Thymus (tissue), 11 donors: ENCODE measurements at regions not wholly inside any gene's neighbourhood (a gene's known extent, or its start where the extent isn't known, plus 50 kb on each side); places are given as distances from the start of the nearest gene placed in this dataset.

Experiments used
- DNase-seq, 9 donors: peaks; one replicate each; pipeline ENCODE4 v3.0.0-alpha.2; 2013; ENCODE audit warnings: low spot score in 9 of 9, low read depth in 6 of 9, missing footprints in 1 of 9
- H3K27ac ChIP-seq, 2 donors: one replicate each; pipeline ENCODE4 v1.5.1; 2013; ENCODE audit warnings: control low read depth in 1 of 2, low read depth in 1 of 2, low read length in 1 of 2, mild to moderate bottlenecking in 1 of 2, moderate library complexity in 1 of 2
- H3K27me3 ChIP-seq, 2 donors: one replicate each; pipeline ENCODE4 v1.5.1; 2013; ENCODE audit warnings: low read length in 1 of 2; ENCODE audit not compliant: control insufficient read depth in 2 of 2, insufficient read depth in 1 of 2
- H3K36me3 ChIP-seq, 2 donors: one replicate each; pipeline ENCODE4 v1.5.1; 2013; ENCODE audit warnings: low read length in 1 of 2, mild to moderate bottlenecking in 1 of 2, moderate library complexity in 1 of 2; ENCODE audit not compliant: control insufficient read depth in 2 of 2, insufficient read depth in 2 of 2
- H3K4me1 ChIP-seq, 2 donors: one replicate each; pipeline ENCODE4 v1.5.1; 2013; ENCODE audit warnings: low read length in 2 of 2; ENCODE audit not compliant: control insufficient read depth in 2 of 2, insufficient read depth in 2 of 2
- H3K4me3 ChIP-seq, 2 donors: one replicate each; pipeline ENCODE4 v1.5.1; 2013; ENCODE audit warnings: low read length in 2 of 2, control low read depth in 1 of 2, mild to moderate bottlenecking in 1 of 2
- H3K9me3 ChIP-seq, 2 donors: one replicate each; pipeline ENCODE4 v1.5.1; 2013; ENCODE audit warnings: low read length in 1 of 2, mild to moderate bottlenecking in 1 of 2; ENCODE audit not compliant: control insufficient read depth in 2 of 2, insufficient read depth in 1 of 2
- WGBS: extraction: QIAGEN DNeasy Blood & Tissue Kit; methylation state at CpG from one replicate; pipeline ENCODE4 v1.1.7; 2013; 5-methylcytosine and 5-hydroxymethylcytosine counted together
- donor health status: healthy.

- Histone ChIP-seq H3K36me3 (no peaks in the 10 kb centered on the region), H3K4me3 (no peak overlapping the region), H3K27ac (no peak overlapping the region), H3K9me3 (peaks cover 0 to 6% of the 10 kb centered on the region in 2 donors), H3K4me1 (no peaks in the 10 kb centered on the region), H3K27me3 (no peaks in the 10 kb centered on the region)
- WGBS: 93% methylated on average over 3 of the region's 3 CpGs
- no peak for DNase-seq
Measured at GRCh38 chr4:19780871-19781270, 470.8 kb upstream of the SLIT2 start.

DNA sequence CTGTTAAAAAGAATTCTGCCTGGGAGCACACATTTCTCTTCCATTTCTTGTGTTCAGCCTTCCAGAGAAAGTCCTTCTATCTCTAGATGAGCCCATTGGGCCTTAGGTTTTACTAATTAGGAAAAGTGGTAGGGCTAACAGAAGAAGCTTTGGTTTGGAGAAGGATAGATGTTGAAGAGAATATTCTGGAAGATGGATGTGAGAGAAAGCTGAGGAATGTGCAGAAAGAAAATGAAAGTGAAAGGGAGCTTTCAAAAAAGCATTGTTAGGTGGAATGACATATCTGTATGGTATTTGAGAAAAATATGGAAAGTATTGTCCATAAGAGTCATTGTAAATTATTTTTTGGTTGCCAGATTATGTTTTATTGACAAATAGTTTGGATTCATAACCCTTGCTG lies 474.8 kb upstream of the SLIT2 start:
- H3K36me3 ChIP-seq: no peaks in the 10 kb centered on the region
- no peak for DNase-seq
- H3K27ac ChIP-seq: no peak overlapping the region
- no peaks in the 10 kb centered on the region for H3K27me3 ChIP-seq
- H3K9me3 ChIP-seq: no peaks in the 10 kb centered on the region
- no peak overlapping the region for H3K4me3 ChIP-seq
- no peaks in the 10 kb centered on the region for H3K4me1 ChIP-seq

- Histone ChIP-seq H3K27ac (no peak overlapping the region), H3K9me3 (no peaks in the 10 kb centered on the region), H3K4me1 (no peaks in the 10 kb centered on the region), H3K36me3 (no peaks in the 10 kb centered on the region), H3K27me3 (no peaks in the 10 kb centered on the region), H3K4me3 (no peak overlapping the region)
- no peak for DNase-seq
- 93% methylated on average over 10 of the region's 10 CpGs for WGBS
Measured at GRCh38 chr4:19776021-19776459, 475.7 kb upstream of the SLIT2 start.

DNA sequence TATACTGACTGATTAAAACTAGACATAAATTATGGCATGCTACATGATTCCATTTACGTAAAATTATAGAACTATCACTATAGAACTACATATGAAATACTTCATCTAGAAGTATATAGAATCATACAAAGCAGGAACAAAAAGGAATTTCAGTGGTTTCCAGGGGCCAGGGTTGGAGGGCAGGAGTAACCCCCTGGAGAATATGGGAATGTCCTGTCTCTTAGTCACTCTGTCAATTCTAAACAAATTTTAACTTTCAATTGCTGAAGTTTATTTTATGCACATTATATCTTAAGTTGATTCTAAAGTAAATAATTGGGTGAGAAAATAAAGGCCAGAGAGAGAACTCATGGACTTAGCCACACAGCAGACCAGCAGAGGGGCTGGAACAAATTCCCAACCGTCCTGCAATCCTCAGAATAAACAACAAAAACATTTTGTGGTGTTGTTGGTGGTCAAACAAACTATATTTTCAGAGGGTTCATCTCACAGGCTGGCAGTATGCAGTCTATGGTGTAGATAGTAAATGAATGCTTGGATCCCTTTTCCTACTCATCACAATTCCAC lies 476.9 kb upstream of the SLIT2 start:
- no peak for DNase-seq
- Histone ChIP-seq H3K4me1 (no peaks in the 10 kb centered on the region), H3K9me3 (no peaks in the 10 kb centered on the region), H3K36me3 (no peaks in the 10 kb centered on the region), H3K27me3 (no peaks in the 10 kb centered on the region), H3K4me3 (no peak overlapping the region), H3K27ac (no peak overlapping the region)
- WGBS: 88% methylated on average over 2 of the region's 2 CpGs

DNA sequence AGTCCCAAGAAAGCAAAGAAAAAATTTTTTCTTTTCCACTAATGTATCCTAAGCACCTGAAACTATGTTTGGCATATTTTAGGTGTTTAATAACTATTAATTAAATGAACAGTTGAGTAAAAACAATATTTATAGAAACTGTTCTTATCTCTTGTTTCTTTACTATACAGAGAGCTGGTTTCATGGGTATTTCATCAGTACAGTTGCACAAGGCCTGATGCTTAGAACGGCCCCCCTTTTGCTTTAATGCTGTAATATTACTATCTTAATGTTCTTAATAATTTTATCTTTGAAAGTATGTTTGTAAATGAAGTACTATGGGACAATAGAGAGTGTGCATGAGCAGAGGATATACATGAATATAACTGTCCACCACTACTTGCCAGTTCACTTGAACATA lies 479.1 kb upstream of the SLIT2 start:
- H3K4me1 ChIP-seq: no peaks in the 10 kb centered on the region
- 83% methylated on average over 1 of the region's 1 CpG for WGBS

GRCh38 chr4:19756661-19757060 lies 495.0 kb upstream of the SLIT2 start:
- Histone ChIP-seq H3K27ac (no peak overlapping the region), H3K27me3 (no peaks in the 10 kb centered on the region), H3K4me3 (no peak overlapping the region), H3K36me3 (no peaks in the 10 kb centered on the region), H3K4me1 (no peaks in the 10 kb centered on the region), H3K9me3 (no peaks in the 10 kb centered on the region)
- no peak for DNase-seq
- whole genome bisulfite sequencing: 86% methylated on average over 2 of the region's 2 CpGs

More for the DNA sequence above, 479.1 kb upstream of the SLIT2 start:
- DNase-seq: no peak
- H3K36me3 ChIP-seq: no peaks in the 10 kb centered on the region
- H3K27me3 ChIP-seq: no peaks in the 10 kb centered on the region
- H3K27ac ChIP-seq: no peak overlapping the region
- no peak overlapping the region for H3K4me3 ChIP-seq
- H3K9me3 ChIP-seq: no peaks in the 10 kb centered on the region

GRCh38 chr4:19752599-19752998 lies 499.1 kb upstream of the SLIT2 start:
- H3K27ac ChIP-seq: no peak overlapping the region
- no peaks in the 10 kb centered on the region for H3K4me1 ChIP-seq
- H3K36me3 ChIP-seq: no peaks in the 10 kb centered on the region
- WGBS: 89% methylated on average over 1 of the region's 1 CpG
- no peak for DNase-seq
- H3K27me3 ChIP-seq: no peaks in the 10 kb centered on the region
- H3K9me3 ChIP-seq: no peaks in the 10 kb centered on the region
- H3K4me3 ChIP-seq: no peak overlapping the region

DNA sequence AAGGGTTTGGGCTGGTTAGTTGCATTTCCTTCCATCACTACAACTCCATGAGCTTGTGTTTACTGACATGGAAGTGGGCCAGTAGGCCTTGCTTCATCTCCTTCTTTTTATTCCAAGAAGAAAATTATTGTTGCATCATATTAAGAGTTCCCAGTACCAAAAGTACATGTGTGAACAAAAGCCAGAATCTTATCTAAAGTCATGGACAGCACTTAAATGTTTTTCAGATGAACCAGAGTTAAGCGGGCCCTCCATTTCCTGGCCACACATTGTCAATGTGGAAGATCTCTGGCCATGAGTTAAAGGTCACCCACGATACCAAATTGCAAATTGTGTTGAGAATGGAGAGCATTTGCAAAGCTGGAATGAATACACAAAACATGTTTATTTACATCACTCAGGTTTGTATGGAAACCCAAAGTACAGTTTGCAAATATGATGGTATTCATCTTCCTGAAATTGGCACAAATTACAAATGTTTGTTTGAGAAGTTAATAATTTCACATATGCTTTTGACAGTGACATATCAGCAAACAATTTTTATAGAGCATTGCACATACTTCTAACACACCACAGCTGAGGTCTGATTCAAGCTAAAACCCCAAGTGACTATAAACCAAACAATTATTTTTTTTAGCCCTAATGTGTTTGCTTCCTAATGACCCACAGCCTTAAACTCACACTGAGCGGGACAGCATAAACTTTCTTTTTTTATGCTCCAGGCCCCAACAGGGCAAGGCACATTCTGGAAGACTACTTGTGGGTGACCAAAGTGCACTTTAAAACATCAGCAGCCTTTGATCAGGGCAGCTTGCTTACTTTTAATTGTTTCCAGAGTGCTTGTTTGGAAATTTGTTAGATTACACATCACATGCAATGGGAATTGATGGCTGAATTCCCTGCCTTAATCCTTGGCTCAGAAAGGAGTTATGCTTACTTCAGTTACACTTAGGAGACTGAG lies 502.9 kb upstream of the SLIT2 start:
- H3K27ac ChIP-seq: no peak overlapping the region
- 94% methylated on average over 3 of the region's 3 CpGs for WGBS
- H3K4me1 ChIP-seq: no peaks in the 10 kb centered on the region
- no peaks in the 10 kb centered on the region for H3K36me3 ChIP-seq
- no peak overlapping the region for H3K4me3 ChIP-seq
- DNase-seq: no peak
- H3K27me3 ChIP-seq: no peaks in the 10 kb centered on the region
- no peaks in the 10 kb centered on the region for H3K9me3 ChIP-seq

DNA sequence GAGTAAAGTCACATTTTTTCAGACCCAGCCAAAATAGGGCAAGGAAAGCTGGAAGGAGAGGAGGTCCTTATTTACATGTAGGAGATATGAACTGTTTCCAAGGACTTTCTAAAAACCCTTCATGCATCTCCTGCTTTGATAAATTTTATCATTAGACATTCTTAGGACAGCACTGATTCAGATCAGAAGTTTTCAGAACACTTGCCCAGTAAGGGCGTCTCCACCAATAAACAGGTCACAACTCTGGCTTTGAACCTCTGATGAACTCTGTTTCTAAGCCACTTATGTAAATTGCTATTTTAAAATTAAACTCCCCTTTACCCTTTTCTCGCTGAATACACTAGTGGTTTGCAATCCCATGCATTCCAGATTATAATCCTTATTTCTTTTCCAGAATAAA lies 505.3 kb upstream of the SLIT2 start:
- DNase-seq: no peak

More for the DNA sequence above, 505.3 kb upstream of the SLIT2 start:
- no peaks in the 10 kb centered on the region for H3K9me3 ChIP-seq
- no peaks in the 10 kb centered on the region for H3K4me1 ChIP-seq
- no peak overlapping the region for H3K4me3 ChIP-seq
- no peaks in the 10 kb centered on the region for H3K27me3 ChIP-seq
- H3K27ac ChIP-seq: no peak overlapping the region
- no peaks in the 10 kb centered on the region for H3K36me3 ChIP-seq
- 69% methylated on average over 2 of the region's 2 CpGs for WGBS
